ENCODE measurements at regions not wholly inside any gene's neighbourhood (a gene's known extent, or its start where the extent isn't known, plus 50 kb on each side); places are given as distances from the start of the nearest gene placed in this dataset.

GRCh38 chr5:114120166-114120565 is 241.7 kb upstream of the KCNN2 start:
- no peak overlapping the region for H3K4me3 Mint-ChIP-seq
- H3K36me3 Mint-ChIP-seq: no peaks in the 10 kb centered on the region
- intact Hi-C loops (cut with micrococcal nuclease): no loop called here
- 63% methylated on average over 4 of the region's 4 CpGs for WGBS (ENCODE audit: insufficient coverage)
- no peak for ATAC-seq
- no peak overlapping the region for H3K27ac ChIP-seq (ENCODE audit: low read length)
- no peak for TF ChIP-seq CTCF (IDR thresholded peaks at IDR 0.05)
- peaks cover 14 to 25% of the 10 kb centered on the region in 2 donors for H3K9me3 Mint-ChIP-seq
- no peak overlapping the region for H3K27ac Mint-ChIP-seq
- H3K4me1 ChIP-seq (ENCODE audit: control insufficient read depth, insufficient read depth, low read length): no peaks in the 10 kb centered on the region
- H3K27me3 Mint-ChIP-seq (ENCODE audit: low read depth in 2 of 2): no peaks in the 10 kb centered on the region
- no peaks in the 10 kb centered on the region for H3K4me1 Mint-ChIP-seq
- DNase-seq: no peak
- no peak overlapping the region for H3K4me3 ChIP-seq (ENCODE audit: low read length)
- H3K9me3 ChIP-seq (ENCODE audit: control insufficient read depth, insufficient read depth, low read length): no peaks in the 10 kb centered on the region
- no peaks in the 10 kb centered on the region for H3K27me3 ChIP-seq (ENCODE audit: control insufficient read depth, insufficient read depth, low read length)
- no peaks in the 10 kb centered on the region for H3K36me3 ChIP-seq (ENCODE audit: control insufficient read depth, insufficient read depth, low read length)

- no peaks in the 10 kb centered on the region for H3K36me3 ChIP-seq (ENCODE audit: control insufficient read depth, insufficient read depth, low read length)
- no peaks in the 10 kb centered on the region for H3K4me1 Mint-ChIP-seq
- ATAC-seq: no peak
- no peaks in the 10 kb centered on the region for H3K4me1 ChIP-seq (ENCODE audit: control insufficient read depth, insufficient read depth, low read length)
- no peaks in the 10 kb centered on the region for H3K27me3 ChIP-seq (ENCODE audit: control insufficient read depth, insufficient read depth, low read length)
- intact Hi-C loops (cut with micrococcal nuclease): no loop called here
- H3K9me3 Mint-ChIP-seq: peaks cover 13 to 15% of the 10 kb centered on the region in 2 donors
- H3K9me3 ChIP-seq (ENCODE audit: control insufficient read depth, insufficient read depth, low read length): no peaks in the 10 kb centered on the region
- H3K36me3 Mint-ChIP-seq: no peaks in the 10 kb centered on the region
- no peak for DNase-seq
- no peak overlapping the region for H3K4me3 ChIP-seq (ENCODE audit: low read length)
- no peak for TF ChIP-seq CTCF (IDR thresholded peaks at IDR 0.05)
- H3K27ac Mint-ChIP-seq: no peak overlapping the region
- WGBS (ENCODE audit: insufficient coverage): 83% methylated on average over 2 of the region's 2 CpGs
- H3K27me3 Mint-ChIP-seq (ENCODE audit: low read depth in 2 of 2): no peaks in the 10 kb centered on the region
- no peak overlapping the region for H3K4me3 Mint-ChIP-seq
- H3K27ac ChIP-seq (ENCODE audit: low read length): no peak overlapping the region
Measured at GRCh38 chr5:114122852-114123251, 239.0 kb upstream of the KCNN2 start.

- intact Hi-C loops (cut with micrococcal nuclease): no loop called here
- DNase-seq (no peak), ATAC-seq (no peak)
- WGBS (ENCODE audit: insufficient coverage): 100% methylated on average over 2 of the region's 2 CpGs
- peaks cover 15 to 18% of the 10 kb centered on the region in 2 donors for H3K9me3 Mint-ChIP-seq
- no peak overlapping the region for H3K4me3 Mint-ChIP-seq
- H3K27ac Mint-ChIP-seq: no peak overlapping the region
- no peak overlapping the region for H3K27ac ChIP-seq (ENCODE audit: low read length)
- no peaks in the 10 kb centered on the region for H3K4me1 ChIP-seq (ENCODE audit: control insufficient read depth, insufficient read depth, low read length)
- no peaks in the 10 kb centered on the region for H3K36me3 Mint-ChIP-seq
- H3K27me3 ChIP-seq (ENCODE audit: control insufficient read depth, insufficient read depth, low read length): no peaks in the 10 kb centered on the region
- H3K4me1 Mint-ChIP-seq: no peaks in the 10 kb centered on the region
- TF ChIP-seq CTCF (IDR thresholded peaks at IDR 0.05): no peak
- no peaks in the 10 kb centered on the region for H3K9me3 ChIP-seq (ENCODE audit: control insufficient read depth, insufficient read depth, low read length)
- H3K27me3 Mint-ChIP-seq (ENCODE audit: low read depth in 2 of 2): no peaks in the 10 kb centered on the region
- no peaks in the 10 kb centered on the region for H3K36me3 ChIP-seq (ENCODE audit: control insufficient read depth, insufficient read depth, low read length)
- H3K4me3 ChIP-seq (ENCODE audit: low read length): no peak overlapping the region
Measured at GRCh38 chr5:114123654-114124053, 238.2 kb upstream of the KCNN2 start.

- Histone ChIP-seq H3K36me3 (ENCODE audit: control insufficient read depth, insufficient read depth, low read length) (no peaks in the 10 kb centered on the region), H3K27me3 (ENCODE audit: control insufficient read depth, insufficient read depth, low read length) (no peaks in the 10 kb centered on the region)
- 88% methylated on average over 3 of the region's 3 CpGs for WGBS (ENCODE audit: insufficient coverage)
Measured at GRCh38 chr5:114146398-114146797, 215.5 kb upstream of the KCNN2 start.

More at GRCh38 chr5:114146398-114146797, 215.5 kb upstream of the KCNN2 start:
- Histone ChIP-seq H3K4me3 (ENCODE audit: low read length) (no peak overlapping the region), H3K27ac (ENCODE audit: low read length) (no peak overlapping the region), H3K9me3 (ENCODE audit: control insufficient read depth, insufficient read depth, low read length) (peaks cover 10% of the 10 kb centered on the region), H3K4me1 (ENCODE audit: control insufficient read depth, insufficient read depth, low read length) (no peaks in the 10 kb centered on the region)
- Mint-ChIP-seq H3K27me3 (ENCODE audit: low read depth in 2 of 2) (no peaks in the 10 kb centered on the region), H3K4me1 (no peaks in the 10 kb centered on the region), H3K36me3 (peaks cover 7% of the 10 kb centered on the region), H3K4me3 (no peak overlapping the region), H3K27ac (no peak overlapping the region), H3K9me3 (peaks cover 18 to 30% of the 10 kb centered on the region in 2 donors)
- DNase-seq (no peak), ATAC-seq (no peak)
- intact Hi-C loops (cut with micrococcal nuclease): no loop called here
- TF ChIP-seq CTCF (IDR thresholded peaks at IDR 0.05): no peak

Data from natural killer cell (primary cell).